ENCODE measurements at regions not wholly inside any gene's neighbourhood (a gene's known extent, or its start where the extent isn't known, plus 50 kb on each side); places are given as distances from the start of the nearest gene placed in this dataset.

- Mint-ChIP-seq H3K4me3 (no peak overlapping the region), H3K36me3 (no peaks in the 10 kb centered on the region), H3K4me1 (peaks cover 19% of the 10 kb centered on the region), H3K9me3 (no peaks in the 10 kb centered on the region), H3K27me3 (ENCODE audit: insufficient read depth, low read depth) (peaks cover 5% of the 10 kb centered on the region), H3K27ac (no peak overlapping the region)
- Histone ChIP-seq H3K4me2 (no peak overlapping the region), H3K79me2 (ENCODE audit: low read depth) (no peaks in the 10 kb centered on the region), H4K20me1 (ENCODE audit: low read depth) (no peaks in the 10 kb centered on the region), H3K9ac (no peak overlapping the region), H3K36me3 (no peaks in the 10 kb centered on the region), H3K9me3 (ENCODE audit: low read depth) (no peaks in the 10 kb centered on the region), H3K4me3 (no peak overlapping the region), H3K4me1 (peaks cover 14% of the 10 kb centered on the region), H3F3A (ENCODE audit: low read depth) (no peaks in the 10 kb centered on the region), H3K27ac (no peak overlapping the region), H2AFZ (replicated peaks) (no peak overlapping the region), H3K27me3 (no peaks in the 10 kb centered on the region)
- DNase-seq (ENCODE audit: low spot score): no peak
- TF ChIP-seq CTCF (IDR thresholded peaks at IDR 0.05) (no peak), EZH2 (IDR thresholded peaks at IDR 0.05) (no peak), EZH2phosphoT487 (IDR thresholded peaks at IDR 0.05) (no peak)
Measured at GRCh38 chr12:62998454-62998853, 63.5 kb upstream of the PPM1H start.

GRCh38 chr12:62995097-62995496, 60.1 kb upstream of the PPM1H start:
- Histone ChIP-seq H3K9me3 (ENCODE audit: low read depth) (no peaks in the 10 kb centered on the region), H3K9ac (no peak overlapping the region), H3K4me3 (no peak overlapping the region), H3K27me3 (no peaks in the 10 kb centered on the region), H3K79me2 (ENCODE audit: low read depth) (no peaks in the 10 kb centered on the region), H4K20me1 (ENCODE audit: low read depth) (no peaks in the 10 kb centered on the region), H3K36me3 (no peaks in the 10 kb centered on the region), H3F3A (ENCODE audit: low read depth) (no peaks in the 10 kb centered on the region), H3K4me1 (peaks cover 14% of the 10 kb centered on the region), H3K27ac (no peak overlapping the region), H3K4me2 (no peak overlapping the region), H2AFZ (replicated peaks) (no peak overlapping the region)
- no peak for TF ChIP-seq EZH2 (IDR thresholded peaks at IDR 0.05)
- Mint-ChIP-seq H3K9me3 (peaks cover 6% of the 10 kb centered on the region), H3K4me3 (no peak overlapping the region), H3K27ac (no peak overlapping the region), H3K36me3 (peaks cover 3% of the 10 kb centered on the region), H3K27me3 (ENCODE audit: insufficient read depth, low read depth) (peaks cover 5% of the 10 kb centered on the region), H3K4me1 (peaks cover 16% of the 10 kb centered on the region)
- peak; percentile 47 for DNase-seq (ENCODE audit: low spot score)

- Histone ChIP-seq H3K36me3 (no peaks in the 10 kb centered on the region), H3K27ac (no peak overlapping the region), H3K9me3 (ENCODE audit: low read depth) (no peaks in the 10 kb centered on the region), H3K4me2 (no peak overlapping the region), H3K4me3 (no peak overlapping the region), H3K4me1 (no peaks in the 10 kb centered on the region), H2AFZ (replicated peaks) (no peak overlapping the region), H3F3A (ENCODE audit: low read depth) (no peaks in the 10 kb centered on the region), H3K79me2 (ENCODE audit: low read depth) (no peaks in the 10 kb centered on the region), H3K27me3 (no peaks in the 10 kb centered on the region), H3K9ac (no peak overlapping the region), H4K20me1 (ENCODE audit: low read depth) (no peaks in the 10 kb centered on the region)
- H3K27me3 Mint-ChIP-seq (ENCODE audit: insufficient read depth, low read depth): peaks cover 2% of the 10 kb centered on the region
- H3K27ac Mint-ChIP-seq: no peak overlapping the region
- TF ChIP-seq CTCF (IDR thresholded peaks at IDR 0.05): no peak
- no peak for TF ChIP-seq EZH2 (IDR thresholded peaks at IDR 0.05)
- no peak for TF ChIP-seq EZH2phosphoT487 (IDR thresholded peaks at IDR 0.05)
- no peak for DNase-seq (ENCODE audit: low spot score)
- H3K4me3 Mint-ChIP-seq: no peak overlapping the region
- H3K36me3 Mint-ChIP-seq: peaks cover 2% of the 10 kb centered on the region
- H3K4me1 Mint-ChIP-seq: no peaks in the 10 kb centered on the region
- peaks cover 11% of the 10 kb centered on the region for H3K9me3 Mint-ChIP-seq
Measured at GRCh38 chr12:62986844-62987243, 51.9 kb upstream of the PPM1H start.
